GM18502 (cell line): ENCODE measurements at regions not wholly inside any gene's neighbourhood (a gene's known extent, or its start where the extent isn't known, plus 50 kb on each side); places are given as distances from the start of the nearest gene placed in this dataset.

Experiments used
- ATAC-seq: cut with Tn5 transposase; IDR thresholded peaks from one replicate; pipeline ENCODE4 v1.9.1; 2021; ENCODE audit warnings: mild to moderate bottlenecking; ENCODE audit not compliant: unreplicated experiment, poor library complexity

- ATAC-seq, result no peak
These were observed 191.8 kb downstream of the DACT1 start for GRCh38 chr14:58829594-58829993.

DNA sequence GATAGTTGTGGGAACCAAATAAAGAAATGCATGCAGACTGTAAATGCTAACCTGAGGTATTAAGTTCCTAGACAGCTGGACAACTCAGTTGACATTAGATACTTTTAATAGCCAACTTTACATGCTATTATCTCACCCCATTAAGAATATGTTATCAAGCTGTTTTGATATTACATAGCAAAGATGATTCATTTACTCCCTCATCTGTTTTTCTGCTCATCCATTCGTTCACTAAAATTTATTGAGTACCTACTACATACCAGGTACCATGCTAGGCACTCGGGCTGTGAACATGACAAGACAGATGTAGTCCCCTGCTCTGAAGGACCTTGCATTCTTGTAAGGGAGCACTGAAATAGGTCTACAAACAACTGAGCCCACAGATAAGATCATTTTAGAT, 192.4 kb downstream of the DACT1 start:
- no peak for ATAC-seq

DNA sequence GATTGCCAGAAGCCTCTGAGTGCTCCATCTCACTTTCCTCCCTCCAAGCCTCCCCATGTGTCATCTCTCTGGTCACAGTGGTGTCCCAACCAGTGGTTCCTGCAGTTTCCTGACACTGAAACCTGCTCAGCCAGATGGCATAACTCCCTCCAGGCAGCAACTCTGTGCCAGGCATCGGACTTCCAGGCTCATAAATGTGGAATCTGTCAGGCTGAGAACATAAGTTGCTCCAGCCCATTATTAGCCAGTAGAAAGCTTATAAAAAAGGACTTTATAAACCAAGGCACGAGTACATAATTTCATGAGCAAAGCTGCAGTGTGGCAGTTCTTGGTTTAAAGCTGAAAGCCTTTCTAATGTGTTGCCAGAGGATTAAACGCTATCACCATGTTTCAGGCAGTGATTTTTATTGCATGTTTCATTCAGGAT, 194.3 kb downstream of the DACT1 start:
- ATAC-seq, result no peak

- ATAC-seq, result no peak
These were observed 196.0 kb downstream of the DACT1 start for GRCh38 chr14:58833634-58834378.

DNA sequence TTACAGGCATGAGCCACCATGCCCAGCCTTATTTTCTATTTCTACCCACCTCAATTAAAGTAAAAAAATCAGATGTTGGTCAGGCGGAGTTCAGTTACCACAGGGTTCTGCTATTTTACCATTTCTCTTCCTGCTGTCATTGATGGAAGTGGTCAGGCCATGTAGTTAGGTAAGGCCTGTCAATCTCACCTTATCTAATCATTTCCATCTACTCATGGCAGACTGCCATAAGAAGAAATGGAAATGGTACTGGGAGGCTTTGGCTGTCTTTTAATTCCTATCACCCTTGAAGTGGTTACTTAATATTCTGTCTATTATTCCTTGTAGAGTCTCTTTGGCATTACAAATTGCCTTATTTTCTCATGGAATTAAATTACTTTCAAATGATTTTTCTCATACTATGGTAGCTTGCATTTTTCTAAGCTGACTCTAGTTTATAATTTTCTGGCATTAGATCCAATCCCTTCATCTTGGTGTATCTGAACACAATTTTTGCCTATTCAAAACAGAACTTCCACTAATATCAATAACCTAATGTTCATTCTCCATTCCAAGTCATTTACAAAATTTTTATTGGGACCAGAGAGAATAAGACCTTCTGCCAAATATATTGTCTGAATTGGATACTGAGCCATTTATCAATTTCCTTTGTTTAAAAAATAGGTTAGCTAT, 198.7 kb downstream of the DACT1 start:
- no peak for ATAC-seq

- no peak for ATAC-seq
These were observed 201.5 kb downstream of the DACT1 start for GRCh38 chr14:58839233-58839632.

- ATAC-seq, result no peak
These were observed 206.8 kb downstream of the DACT1 start for GRCh38 chr14:58844544-58844943.

GRCh38 chr14:58846682-58847465, 209.1 kb downstream of the DACT1 start:
- ATAC-seq, result no peak

- ATAC-seq, result no peak
These were observed 210.6 kb downstream of the DACT1 start for GRCh38 chr14:58848365-58848764.

DNA sequence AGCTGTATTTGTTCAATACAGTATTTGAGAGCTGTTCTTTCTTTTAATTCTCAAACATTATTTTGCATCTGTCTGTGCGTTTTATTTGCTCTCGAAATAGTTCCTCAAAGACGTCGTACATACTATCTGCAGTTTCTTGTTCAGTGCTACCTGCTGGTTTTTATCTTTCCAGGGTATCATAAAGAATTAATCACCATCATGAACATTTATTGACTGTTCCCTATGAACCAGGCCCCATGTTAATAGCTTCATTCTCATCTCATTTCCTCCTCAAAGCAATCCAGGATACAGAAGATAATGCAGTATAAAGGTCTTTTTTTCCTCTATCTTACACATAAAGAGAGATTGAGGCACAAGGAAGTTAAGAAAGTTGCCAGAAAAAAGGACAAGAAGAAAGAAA, 211.8 kb downstream of the DACT1 start:
- ATAC-seq, result no peak

DNA sequence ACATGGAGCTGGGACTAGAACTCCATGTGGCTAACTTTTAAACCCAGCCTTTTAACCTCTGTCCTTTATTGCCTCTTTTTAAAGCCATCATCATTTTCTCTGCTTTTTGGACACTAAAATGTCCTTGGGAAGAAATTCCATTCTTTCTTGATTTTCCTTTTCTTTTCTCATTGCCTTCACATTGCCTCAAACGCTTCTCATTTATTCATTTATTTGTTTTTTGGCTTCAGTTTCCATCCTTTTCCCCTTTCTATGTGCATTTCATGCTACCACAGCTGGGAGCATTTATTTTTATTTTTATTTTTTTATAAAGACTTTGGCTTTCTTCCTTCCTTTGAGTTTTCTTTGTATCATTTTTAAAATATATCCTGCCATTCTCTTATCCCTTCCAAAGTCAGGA, 212.2 kb downstream of the DACT1 start:
- no peak for ATAC-seq

DNA sequence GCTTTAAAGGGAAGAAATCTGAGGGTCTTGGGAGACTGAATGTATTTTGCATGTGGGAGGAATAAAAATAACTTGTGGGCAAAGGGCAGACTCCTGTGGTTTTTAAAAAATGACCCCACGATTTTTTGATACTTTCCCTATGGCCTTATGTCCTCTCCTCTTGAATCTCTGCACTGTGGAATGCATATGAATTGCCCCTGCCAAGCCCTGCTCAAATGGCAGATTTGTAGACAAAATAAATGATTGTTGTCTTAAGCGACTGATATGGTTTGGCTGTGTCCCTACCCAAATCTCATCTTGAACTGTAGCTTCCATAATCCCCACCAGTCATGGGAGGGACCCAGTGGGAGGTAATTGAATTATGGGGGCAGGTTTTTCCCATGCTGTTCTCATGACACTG, 223.8 kb downstream of the DACT1 start:
- no peak for ATAC-seq

DNA sequence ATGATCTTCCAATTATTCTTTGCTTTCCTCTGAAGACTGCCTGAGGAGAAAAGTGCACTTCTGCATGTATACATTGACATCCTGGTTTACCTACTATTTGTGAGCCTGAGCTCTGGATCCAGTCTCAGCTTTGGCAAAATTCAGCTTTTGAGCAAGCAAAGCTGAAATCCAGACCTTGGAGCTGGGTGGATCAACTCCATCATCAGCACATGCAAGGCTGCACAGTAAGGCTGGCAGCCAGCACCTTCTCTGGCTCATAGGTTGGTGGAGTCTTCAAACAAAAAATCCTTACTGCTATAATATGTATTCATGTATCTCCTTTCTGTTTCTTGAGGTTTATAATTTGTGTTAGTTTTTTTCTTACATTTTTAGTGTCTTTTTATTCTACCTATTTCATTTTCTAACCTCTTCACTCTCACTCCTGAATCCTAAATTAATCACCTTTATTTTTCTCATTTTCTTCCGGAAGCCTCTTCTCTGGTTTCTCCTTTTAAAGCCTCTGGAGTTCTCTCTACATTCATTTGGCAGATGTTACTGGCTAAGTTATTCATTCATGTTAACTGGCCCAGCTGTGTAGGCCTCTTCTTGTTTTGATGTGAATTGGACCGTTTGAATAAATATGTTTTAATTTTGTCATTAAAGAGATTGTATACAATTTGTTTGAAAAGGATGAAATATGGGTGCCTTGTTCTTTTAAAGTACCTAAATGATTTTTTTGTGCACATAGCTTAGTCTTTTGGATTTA, 224.8 kb downstream of the DACT1 start:
- ATAC-seq, result no peak

- ATAC-seq, result no peak
These were observed 226.0 kb downstream of the DACT1 start for GRCh38 chr14:58863661-58864345.

DNA sequence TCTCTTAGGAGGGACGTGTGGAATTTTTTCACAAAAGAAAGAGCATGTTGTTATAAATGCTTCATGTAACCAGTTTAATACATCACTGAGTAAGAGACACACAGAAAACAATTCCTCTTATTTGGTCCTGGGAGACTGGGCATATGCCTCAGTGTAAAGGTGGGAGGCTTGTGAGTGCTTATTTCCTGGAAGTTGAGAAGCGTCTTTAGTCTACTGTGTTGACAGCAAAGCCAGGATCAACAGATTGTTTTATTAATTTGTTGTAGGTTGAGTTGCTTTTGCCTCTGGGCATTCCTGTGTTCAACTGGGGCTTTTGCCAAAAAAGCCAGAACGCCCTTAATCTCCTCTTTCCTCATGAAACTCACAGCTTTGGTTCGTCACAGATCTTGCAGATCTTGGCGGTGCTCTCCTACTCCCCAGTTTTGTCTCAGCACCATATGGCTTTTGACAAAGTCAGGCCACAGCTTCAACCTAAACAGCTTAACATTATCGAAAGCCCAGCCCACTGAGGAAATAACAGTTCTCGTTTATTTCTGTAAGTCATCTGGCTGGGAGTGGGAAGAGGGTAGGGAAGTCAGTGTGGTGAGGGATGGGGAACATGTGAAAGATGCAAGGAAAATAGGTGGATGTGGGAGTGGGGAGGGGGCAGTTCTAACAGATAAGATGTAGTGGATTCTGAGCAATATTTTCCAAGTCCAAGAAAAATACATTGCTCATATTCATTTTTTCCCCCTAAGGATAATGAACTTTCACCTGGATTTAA, 227.2 kb downstream of the DACT1 start:
- ATAC-seq, result no peak

DNA sequence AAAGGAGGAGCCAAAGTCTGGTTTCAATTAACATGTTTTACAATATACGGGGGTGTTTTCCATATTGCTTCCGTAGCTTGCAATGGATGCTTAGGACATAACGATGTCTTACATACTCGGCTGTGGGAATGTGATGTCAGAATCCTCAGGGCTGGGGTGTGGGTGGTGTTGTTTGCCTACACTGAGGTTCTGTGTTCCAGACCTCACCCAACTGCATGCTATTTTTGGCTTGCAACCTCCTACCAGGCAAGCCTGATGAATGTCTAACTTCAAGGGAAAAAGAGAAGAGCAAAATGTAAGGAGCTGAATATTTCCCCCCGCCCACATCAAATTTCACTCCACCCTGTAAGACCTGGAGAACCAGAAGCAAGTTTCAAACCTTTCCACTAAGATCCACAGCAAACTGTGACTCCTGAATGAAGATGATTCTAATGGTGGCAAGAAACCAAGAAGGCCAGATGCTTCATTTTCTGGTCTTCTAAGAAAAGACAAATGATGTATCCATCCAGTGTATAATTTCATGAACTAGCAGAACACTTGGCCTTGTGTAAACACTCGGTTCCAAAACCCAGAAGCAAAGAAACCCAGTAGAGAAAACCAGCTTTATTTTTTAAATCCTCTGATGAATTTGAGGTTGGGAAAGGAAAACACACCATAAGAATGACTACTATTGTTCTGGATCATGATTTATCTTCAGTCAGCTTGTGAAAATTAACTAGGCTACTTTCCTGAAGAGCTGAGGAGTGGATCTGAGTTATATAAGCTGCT, 227.9 kb downstream of the DACT1 start:
- ATAC-seq, result no peak

DNA sequence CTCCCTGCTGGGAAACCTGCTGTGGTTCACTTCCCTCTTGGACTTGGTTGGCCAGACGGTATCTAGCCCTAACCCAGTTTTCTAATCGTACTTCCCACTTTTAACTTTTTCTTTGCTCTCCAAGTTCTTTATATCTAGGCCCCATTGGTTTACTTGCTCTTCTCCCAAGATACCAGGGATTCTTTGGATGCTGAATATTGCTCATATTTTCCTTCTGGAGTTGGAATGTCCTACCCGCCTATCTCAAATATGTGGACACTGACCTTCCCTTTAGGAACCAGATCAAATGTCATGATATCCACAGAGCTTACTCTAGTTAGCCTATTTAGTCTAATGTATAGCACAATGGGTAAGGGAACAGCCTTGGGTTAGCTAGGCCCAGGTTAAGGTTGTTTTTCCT, 228.6 kb downstream of the DACT1 start:
- no peak for ATAC-seq

- ATAC-seq, result no peak
These were observed 233.2 kb downstream of the DACT1 start for GRCh38 chr14:58870961-58871360.

DNA sequence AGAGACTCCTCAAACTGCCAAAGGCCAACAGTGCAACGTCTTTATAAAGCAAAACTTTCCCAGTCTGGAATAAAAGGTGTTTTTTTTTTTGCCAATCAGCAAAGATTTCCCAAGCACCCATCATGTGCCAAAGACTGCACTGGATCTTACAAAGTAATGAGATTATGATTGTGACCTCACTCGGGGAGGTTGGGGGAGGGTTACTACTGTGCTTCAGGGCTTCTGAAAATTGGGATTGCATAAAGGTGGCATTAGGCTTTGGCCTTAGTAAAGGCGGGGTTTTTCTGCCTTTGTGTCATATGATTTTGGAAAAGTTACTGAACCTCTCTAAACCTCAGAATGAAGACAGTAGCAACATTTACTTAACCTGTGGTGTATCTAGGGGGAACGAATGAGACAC, 233.8 kb downstream of the DACT1 start:
- no peak for ATAC-seq
